ENCODE measurements at regions not wholly inside any gene's neighbourhood (a gene's known extent, or its start where the extent isn't known, plus 50 kb on each side); places are given as distances from the start of the nearest gene placed in this dataset.

- Mint-ChIP-seq H3K9me3 (ENCODE audit: unreplicated experiment) (no peaks in the 10 kb centered on the region), H3K27ac (ENCODE audit: low read depth, unreplicated experiment) (no peak overlapping the region), H3K4me3 (ENCODE audit: unreplicated experiment) (no peak overlapping the region), H3K36me3 (ENCODE audit: insufficient read depth, unreplicated experiment) (no peaks in the 10 kb centered on the region), H3K4me1 (ENCODE audit: insufficient read depth, unreplicated experiment) (no peaks in the 10 kb centered on the region), H3K27me3 (ENCODE audit: insufficient read depth, unreplicated experiment) (no peaks in the 10 kb centered on the region)
- no peak for TF ChIP-seq CTCF (IDR thresholded peaks at IDR 0.05; ENCODE audit: unreplicated experiment)
- ChIA-PET CTCF (interaction anchor here (1.8 kb wide), 1 partner anchor 13 kb away, joined by 6 read pairs; no protein-coding TSS in a partner anchor), POLR2A (interaction anchor here (1.0 kb wide), 1 partner anchor 198 kb away, joined by 3 read pairs; no protein-coding TSS in a partner anchor)
- intact Hi-C loops (cut with micrococcal nuclease): no loop called here
- DNase-seq (ENCODE audit: unreplicated experiment): no peak
- BruUV-seq (replicated peaks): no TSS peak
These were observed 473.8 kb downstream of the KLF5 start for GRCh38 chr13:73532582-73532981.

GRCh38 chr13:73531014-73531413 is 472.2 kb downstream of the KLF5 start:
- intact Hi-C loops (cut with micrococcal nuclease): no loop called here
- CTCF ChIA-PET: no interaction called here
- TF ChIP-seq CTCF (IDR thresholded peaks at IDR 0.05; ENCODE audit: unreplicated experiment): no peak
- no TSS peak for BruUV-seq (replicated peaks)
- POLR2A ChIA-PET: no interaction called here
- Mint-ChIP-seq H3K36me3 (ENCODE audit: insufficient read depth, unreplicated experiment) (no peaks in the 10 kb centered on the region), H3K4me1 (ENCODE audit: insufficient read depth, unreplicated experiment) (no peaks in the 10 kb centered on the region), H3K4me3 (ENCODE audit: unreplicated experiment) (no peak overlapping the region), H3K9me3 (ENCODE audit: unreplicated experiment) (no peaks in the 10 kb centered on the region), H3K27me3 (ENCODE audit: insufficient read depth, unreplicated experiment) (no peaks in the 10 kb centered on the region), H3K27ac (ENCODE audit: low read depth, unreplicated experiment) (no peak overlapping the region)
- no peak for DNase-seq (ENCODE audit: unreplicated experiment)

DNA sequence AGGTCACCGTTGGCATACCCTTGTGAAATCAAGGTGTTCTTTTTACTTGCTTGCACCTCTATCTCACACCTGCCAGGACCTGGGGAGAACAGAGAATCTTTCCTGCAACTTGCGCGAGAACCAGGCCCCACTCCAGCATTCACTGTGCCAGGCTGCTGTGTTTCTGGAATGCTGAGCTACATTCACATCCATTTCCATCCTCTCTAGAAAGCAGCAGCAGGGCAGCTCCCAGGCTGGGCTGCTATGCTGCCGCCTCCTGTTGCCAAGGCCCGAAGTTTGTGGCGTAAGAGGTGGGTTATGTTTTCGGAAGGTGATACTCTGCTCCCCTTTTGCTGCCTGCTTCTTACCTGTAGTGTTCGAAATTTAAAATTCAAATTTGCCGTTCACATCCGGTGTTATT is 464.1 kb downstream of the KLF5 start:
- Mint-ChIP-seq H3K4me3 (ENCODE audit: unreplicated experiment) (no peak overlapping the region), H3K27me3 (ENCODE audit: insufficient read depth, unreplicated experiment) (no peaks in the 10 kb centered on the region), H3K36me3 (ENCODE audit: insufficient read depth, unreplicated experiment) (no peaks in the 10 kb centered on the region), H3K27ac (ENCODE audit: low read depth, unreplicated experiment) (no peak overlapping the region), H3K4me1 (ENCODE audit: insufficient read depth, unreplicated experiment) (peaks cover 8% of the 10 kb centered on the region), H3K9me3 (ENCODE audit: unreplicated experiment) (no peaks in the 10 kb centered on the region)
- BruUV-seq (replicated peaks): no TSS peak
- ChIA-PET POLR2A (no interaction called here), CTCF (no interaction called here)
- no peak for TF ChIP-seq CTCF (IDR thresholded peaks at IDR 0.05; ENCODE audit: unreplicated experiment)
- no peak for DNase-seq (ENCODE audit: unreplicated experiment)
- intact Hi-C loops (cut with micrococcal nuclease): no loop called here

DNA sequence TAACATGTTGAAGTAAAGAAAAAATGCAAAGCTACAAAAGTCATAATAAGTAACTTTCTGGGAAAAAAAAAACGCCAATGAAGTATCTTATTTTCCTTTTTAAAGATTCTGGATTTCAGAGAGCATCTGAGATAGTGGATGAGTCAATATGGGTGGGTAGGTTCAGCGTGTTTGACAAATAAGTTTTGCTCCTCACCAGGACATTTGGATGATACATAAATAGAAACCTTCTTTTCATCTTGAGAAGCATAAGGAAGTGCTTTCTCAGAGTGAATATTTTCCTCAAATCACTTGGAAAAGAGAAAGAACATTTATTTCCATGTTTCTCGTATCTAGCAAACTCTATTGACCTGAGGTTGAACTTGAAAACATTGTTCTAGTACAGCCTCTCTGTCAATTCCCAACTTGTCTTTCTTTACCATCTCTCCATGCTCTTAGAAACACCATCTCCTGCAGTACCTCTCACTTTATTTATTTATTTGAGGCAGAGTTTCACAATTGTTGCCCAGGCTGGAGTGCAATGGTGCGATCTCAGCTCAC is 463.2 kb downstream of the KLF5 start:
- no peak for TF ChIP-seq CTCF (IDR thresholded peaks at IDR 0.05; ENCODE audit: unreplicated experiment)
- Mint-ChIP-seq H3K4me1 (ENCODE audit: insufficient read depth, unreplicated experiment) (peaks cover 8% of the 10 kb centered on the region), H3K27ac (ENCODE audit: low read depth, unreplicated experiment) (no peak overlapping the region), H3K9me3 (ENCODE audit: unreplicated experiment) (peaks cover 8% of the 10 kb centered on the region), H3K4me3 (ENCODE audit: unreplicated experiment) (no peak overlapping the region), H3K27me3 (ENCODE audit: insufficient read depth, unreplicated experiment) (no peaks in the 10 kb centered on the region), H3K36me3 (ENCODE audit: insufficient read depth, unreplicated experiment) (no peaks in the 10 kb centered on the region)
- ChIA-PET POLR2A (interaction anchor here (0.7 to 0.8 kb wide), 2 partner anchors 21 to 100 kb away, joined by 3 to 6 read pairs; no protein-coding TSS in a partner anchor), CTCF (no interaction called here)
- DNase-seq (ENCODE audit: unreplicated experiment): no peak
- BruUV-seq (replicated peaks): no TSS peak
- intact Hi-C loops (cut with micrococcal nuclease): no loop called here
